Ovary (tissue), 3 donors: ENCODE measurements at regions not wholly inside any gene's neighbourhood (a gene's known extent, or its start where the extent isn't known, plus 50 kb on each side); places are given as distances from the start of the nearest gene placed in this dataset.

Experiments
- CTCF ChIP-seq, 3 donors: fragments of 450-650 bp in 2 of 3; fragments of 200-600 bp in 1 of 3; IDR thresholded peaks; one replicate each; pipeline versions ENCODE4 v1.5.1 to v1.8.0; 2016 to 2022; ENCODE audit warnings: antibody characterized with exemption in 3 of 3, mild to moderate bottlenecking in 1 of 3
- EP300 ChIP-seq: sonication (generic); formaldehyde crosslinking; IDR thresholded peaks from one replicate; pipeline ENCODE4 v1.6.1; 2017; ENCODE audit warnings: antibody characterized with exemption
- POLR2A ChIP-seq: fragments of 450-650 bp; IDR thresholded peaks from one replicate; pipeline ENCODE4 v1.6.1; 2017; ENCODE audit warnings: antibody characterized with exemption, mild to moderate bottlenecking, moderate library complexity
- donor health status: DM: no; HTN: no; CAD: no.

GRCh38 chr15:66937588-66937987 is 127.8 kb upstream of the SMAD3 start:
- TF ChIP-seq CTCF (IDR thresholded peaks at IDR 0.05), result no peak
- TF ChIP-seq POLR2A, result no peak
- TF ChIP-seq EP300, result no peak
